ENCODE measurements at regions not wholly inside any gene's neighbourhood (a gene's known extent, or its start where the extent isn't known, plus 50 kb on each side); places are given as distances from the start of the nearest gene placed in this dataset.
A peak's percentile ranks its signal among the peaks of the same experiment; 100 is the strongest.

DNA sequence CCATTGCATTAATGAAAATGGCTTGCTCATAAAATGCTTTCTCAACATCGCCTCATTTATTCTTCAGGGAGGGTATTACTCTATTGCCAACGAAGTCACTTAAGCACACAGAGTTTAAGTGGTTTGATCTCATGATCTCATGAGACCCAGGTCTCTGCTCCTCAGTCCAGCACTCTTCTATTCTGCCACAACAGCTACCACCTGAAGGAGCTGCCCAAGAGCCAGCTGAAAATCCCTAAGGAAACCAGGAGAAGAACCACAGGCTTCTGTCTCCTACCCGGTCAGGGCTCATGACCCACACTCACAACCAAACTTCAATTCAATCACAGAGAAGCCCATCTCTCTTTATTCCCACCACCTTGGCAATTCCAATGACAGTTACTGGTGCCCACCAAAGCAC is 85.5 kb upstream of the GPM6B start:
- DNase-seq: no peak

DNA sequence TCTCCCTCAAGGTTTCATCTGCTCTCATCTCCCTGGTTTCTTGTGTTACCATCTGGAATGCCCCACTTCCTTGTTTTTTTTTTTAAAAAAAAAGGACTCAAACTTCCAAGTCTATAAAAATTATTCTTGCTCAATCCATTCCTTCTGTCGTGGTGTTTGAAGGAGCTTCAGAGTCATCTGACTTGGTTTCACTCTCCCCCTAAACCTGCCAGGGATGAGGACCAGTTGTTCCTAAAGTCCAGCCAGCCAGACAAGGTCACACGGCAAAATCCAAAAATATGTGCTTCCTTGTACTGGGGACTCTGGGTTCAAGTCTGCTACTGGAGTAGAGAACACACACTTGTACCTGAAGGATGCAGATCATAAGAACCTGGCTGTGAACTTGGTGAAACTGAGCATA is 84.5 kb upstream of the GPM6B start:
- DNase-seq: no peak

DNA sequence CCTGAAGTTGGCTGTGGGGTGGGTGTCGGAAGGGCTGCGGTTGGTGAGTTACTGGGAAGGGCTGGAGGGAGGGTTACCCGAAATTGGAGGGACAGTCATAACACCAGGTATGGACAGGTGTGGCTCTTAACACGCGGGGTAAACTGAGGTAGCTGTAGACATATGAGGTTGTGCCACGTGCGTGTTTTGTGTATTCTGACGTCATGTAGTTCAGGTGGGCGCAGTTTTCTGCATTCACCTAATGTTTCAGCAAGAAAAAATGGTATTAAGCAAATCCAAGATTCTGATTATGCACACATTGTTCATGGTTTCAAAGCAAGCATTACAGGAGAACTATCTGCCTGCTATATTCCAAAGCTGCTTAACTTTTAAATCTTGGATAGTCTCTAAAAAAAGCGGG is 83.5 kb upstream of the GPM6B start:
- no peak for DNase-seq

GRCh38 chrX:13899607-13900006 is 82.7 kb upstream of the GPM6B start:
- no peak for DNase-seq

GRCh38 chrX:13898603-13899002 is 81.7 kb upstream of the GPM6B start:
- peak; percentile 19 for DNase-seq

GRCh38 chrX:13898083-13898482 is 81.2 kb upstream of the GPM6B start:
- DNase-seq: peak; percentile 1

DNA sequence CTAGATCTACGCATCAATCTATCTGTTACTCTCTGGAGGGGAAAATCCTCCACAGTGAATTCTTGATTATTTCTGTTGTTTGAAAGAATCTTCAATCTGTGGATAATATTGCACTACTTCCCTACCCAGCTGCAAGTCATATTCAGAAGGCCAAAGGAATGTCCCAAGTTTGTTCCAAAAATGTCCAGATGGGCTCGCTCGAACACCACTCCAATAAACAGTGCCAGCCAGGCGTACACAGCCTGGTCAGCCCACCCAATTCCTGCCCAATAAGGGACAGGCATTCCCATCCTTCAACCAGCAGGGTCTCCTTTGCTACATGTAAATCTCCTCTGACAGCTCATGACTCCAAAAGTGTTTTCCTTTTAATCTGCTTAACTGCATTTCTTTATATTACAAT is 80.7 kb upstream of the GPM6B start:
- DNase-seq: no peak

GRCh38 chrX:13894888-13895565 is 78.1 kb upstream of the GPM6B start:
- no peak for DNase-seq

- DNase-seq: no peak
Measured at GRCh38 chrX:13893826-13894225, 76.9 kb upstream of the GPM6B start.

- no peak for DNase-seq
Measured at GRCh38 chrX:13892856-13893255, 76.0 kb upstream of the GPM6B start.

- DNase-seq: no peak
Measured at GRCh38 chrX:13891377-13892140, 74.7 kb upstream of the GPM6B start.

DNA sequence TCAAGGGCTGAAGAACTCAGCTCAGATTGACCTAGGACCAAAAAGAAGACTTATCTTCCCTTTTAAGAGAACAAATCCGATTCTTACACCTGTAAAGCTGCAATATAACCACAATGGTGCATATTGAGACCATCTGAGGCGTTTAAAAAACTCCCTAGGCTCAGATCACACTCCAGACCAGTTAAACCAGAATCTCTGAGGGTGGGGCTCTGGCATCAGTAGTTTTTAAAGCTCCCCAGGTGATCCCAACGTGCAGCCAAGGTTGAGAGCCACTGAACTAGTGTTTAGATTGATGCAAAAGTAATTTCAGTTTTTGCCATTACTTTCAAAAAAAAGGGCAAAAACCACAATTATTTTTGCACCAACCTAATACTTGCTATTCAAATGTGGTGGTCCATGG is 73.9 kb upstream of the GPM6B start:
- DNase-seq: no peak

DNA sequence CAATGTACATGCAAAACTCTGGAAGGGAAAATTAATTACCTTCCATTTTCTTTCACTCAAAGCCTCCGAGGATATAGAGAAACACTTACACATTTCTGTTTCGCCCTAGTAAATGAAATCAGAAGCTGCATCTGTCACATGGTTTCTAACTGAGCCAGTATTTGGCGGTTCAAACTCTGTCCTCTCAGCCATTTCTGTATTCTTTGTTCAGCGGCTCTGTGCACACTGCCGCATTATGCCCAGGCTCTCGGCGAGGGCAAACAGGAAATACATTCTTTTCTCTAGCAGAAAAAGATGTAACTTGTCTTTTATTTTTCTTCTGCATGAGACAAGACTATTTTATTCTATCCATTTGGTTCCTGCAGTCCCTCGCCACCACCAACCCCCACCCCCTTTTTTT is 71.4 kb upstream of the GPM6B start:
- DNase-seq: no peak

DNA sequence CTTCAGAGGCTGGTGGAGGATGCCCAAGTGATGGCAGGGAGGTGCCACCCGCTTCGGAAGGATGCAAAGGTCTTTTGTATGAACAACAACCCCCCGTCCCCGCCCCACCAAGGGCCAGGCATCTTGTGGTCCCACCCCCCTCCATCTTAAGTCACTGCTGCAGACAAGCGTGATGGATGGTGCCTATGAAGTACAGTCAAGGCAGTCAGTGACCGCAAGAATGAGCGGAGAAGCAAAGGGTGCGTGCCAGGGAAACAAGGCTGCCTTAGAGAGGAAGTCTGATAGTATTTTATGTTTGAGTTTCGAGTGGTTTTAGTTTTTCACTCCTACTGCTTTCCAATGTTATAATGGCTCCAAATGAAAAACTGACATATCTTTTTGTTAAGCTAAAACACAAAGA is 68.7 kb upstream of the GPM6B start:
- DNase-seq: no peak

GRCh38 chrX:13876652-13877051 is 59.8 kb upstream of the GPM6B start:
- DNase-seq: no peak

GRCh38 chrX:13875572-13875971 is 58.7 kb upstream of the GPM6B start:
- no peak for DNase-seq

- DNase-seq: no peak
Measured at GRCh38 chrX:13868591-13868990, 51.7 kb upstream of the GPM6B start.

Measured in stimulated activated CD4-positive, alpha-beta T cell treated with anti-CD3 and anti-CD28 coated beads, Interleukin-1b, Interleukin-23, amount 100 ng/mL, for 48 hours (primary cell).